ENCODE measurements at regions not wholly inside any gene's neighbourhood (a gene's known extent, or its start where the extent isn't known, plus 50 kb on each side); places are given as distances from the start of the nearest gene placed in this dataset.

GRCh38 chr12:93990832-93991803 is 157.3 kb upstream of the PLXNC1 start:
- TF ChIP-seq CTCF (IDR thresholded peaks at IDR 0.05), result no peak
- H3K36me3 ChIP-seq (ENCODE audit: insufficient read depth, low read length), result no peaks in the 10 kb centered on the region
- Mint-ChIP-seq H3K27ac (no peak overlapping the region), H3K4me1 (ENCODE audit: low read depth) (no peaks in the 10 kb centered on the region), H3K9me3 (no peaks in the 10 kb centered on the region), H3K36me3 (ENCODE audit: low read depth) (no peaks in the 10 kb centered on the region), H3K4me3 (no peak overlapping the region), H3K27me3 (no peaks in the 10 kb centered on the region)
- no peak overlapping the region for H3K27ac ChIP-seq (ENCODE audit: low read depth in 1 of 2, low read length in 2 of 2)
- ChIA-PET POLR2A (no interaction called here), CTCF (no interaction called here)
- no peaks in the 10 kb centered on the region for H3K4me1 ChIP-seq (ENCODE audit: insufficient read depth, low read length)
- intact Hi-C loops (cut with DNase I, micrococcal nuclease), result no loop called here
- H3K4me3 ChIP-seq (ENCODE audit: low read length), result no peak overlapping the region
- no peaks in the 10 kb centered on the region for H3K9me3 ChIP-seq (ENCODE audit: control insufficient read depth in 1 of 2, insufficient read depth in 1 of 2, low read length in 2 of 2)
- no peak for DNase-seq
- ATAC-seq (ENCODE audit: poor library complexity), result no peak
- H3K27me3 ChIP-seq (ENCODE audit: control insufficient read depth in 1 of 2, insufficient read depth in 2 of 2, low read length in 2 of 2), result no peaks in the 10 kb centered on the region

- ATAC-seq (ENCODE audit: poor library complexity), result no peak
- Histone ChIP-seq H3K4me1 (ENCODE audit: insufficient read depth, low read length) (no peaks in the 10 kb centered on the region), H3K4me3 (ENCODE audit: low read length) (no peak overlapping the region), H3K27me3 (ENCODE audit: control insufficient read depth in 1 of 2, insufficient read depth in 2 of 2, low read length in 2 of 2) (no peaks in the 10 kb centered on the region), H3K9me3 (ENCODE audit: control insufficient read depth in 1 of 2, insufficient read depth in 1 of 2, low read length in 2 of 2) (no peaks in the 10 kb centered on the region), H3K27ac (ENCODE audit: low read depth in 1 of 2, low read length in 2 of 2) (no peak overlapping the region), H3K36me3 (ENCODE audit: insufficient read depth, low read length) (no peaks in the 10 kb centered on the region)
- no peaks in the 10 kb centered on the region for H3K27me3 Mint-ChIP-seq
- ChIA-PET CTCF (no interaction called here), POLR2A (no interaction called here)
- TF ChIP-seq CTCF (IDR thresholded peaks at IDR 0.05), result no peak
- H3K27ac Mint-ChIP-seq, result no peak overlapping the region
- H3K4me1 Mint-ChIP-seq (ENCODE audit: low read depth), result no peaks in the 10 kb centered on the region
- no peak overlapping the region for H3K4me3 Mint-ChIP-seq
- DNase-seq, result no peak
- intact Hi-C loops (cut with DNase I, micrococcal nuclease), result no loop called here
- no peaks in the 10 kb centered on the region for H3K9me3 Mint-ChIP-seq
- no peaks in the 10 kb centered on the region for H3K36me3 Mint-ChIP-seq (ENCODE audit: low read depth)
Observed at GRCh38 chr12:93991829-93992461, 156.4 kb upstream of the PLXNC1 start.

- Mint-ChIP-seq H3K27me3 (no peaks in the 10 kb centered on the region), H3K4me1 (ENCODE audit: low read depth) (no peaks in the 10 kb centered on the region), H3K36me3 (ENCODE audit: low read depth) (no peaks in the 10 kb centered on the region), H3K27ac (no peak overlapping the region), H3K9me3 (peaks cover 10% of the 10 kb centered on the region), H3K4me3 (no peak overlapping the region)
- no peak overlapping the region for H3K27ac ChIP-seq (ENCODE audit: low read depth in 1 of 2, low read length in 2 of 2)
- no peak for DNase-seq
- POLR2A ChIA-PET, result no interaction called here
- no peaks in the 10 kb centered on the region for H3K9me3 ChIP-seq (ENCODE audit: control insufficient read depth in 1 of 2, insufficient read depth in 1 of 2, low read length in 2 of 2)
- no peaks in the 10 kb centered on the region for H3K4me1 ChIP-seq (ENCODE audit: insufficient read depth, low read length)
- no peak overlapping the region for H3K4me3 ChIP-seq (ENCODE audit: low read length)
- H3K36me3 ChIP-seq (ENCODE audit: insufficient read depth, low read length), result no peaks in the 10 kb centered on the region
- intact Hi-C loops (cut with DNase I, micrococcal nuclease), result no loop called here
- CTCF ChIA-PET, result no interaction called here
- TF ChIP-seq CTCF (IDR thresholded peaks at IDR 0.05), result no peak
- no peaks in the 10 kb centered on the region for H3K27me3 ChIP-seq (ENCODE audit: control insufficient read depth in 1 of 2, insufficient read depth in 2 of 2, low read length in 2 of 2)
- ATAC-seq (ENCODE audit: poor library complexity), result no peak
Observed at GRCh38 chr12:93994721-93995120, 153.7 kb upstream of the PLXNC1 start.

All from CD4-positive, alpha-beta T cell (primary cell).